SK-N-SH (cell line): ENCODE measurements at regions not wholly inside any gene's neighbourhood (a gene's known extent, or its start where the extent isn't known, plus 50 kb on each side); places are given as distances from the start of the nearest gene placed in this dataset.
A peak's percentile ranks its signal among the peaks of the same experiment; 100 is the strongest.

Experiments used
- CTCF ChIP-seq: fragments of 200-600 bp; sonication (generic); IDR thresholded peaks from 2 replicates; pipeline ENCODE4 v1.6.1; 2017; ENCODE audit warnings: antibody characterized with exemption, mild to moderate bottlenecking, moderate library complexity
- EP300 ChIP-seq, 2 experiments: IDR thresholded peaks; 2 replicates each; pipeline versions ENCODE4 v1.4.0 to v1.6.1; 2012; ENCODE audit warnings: borderline replicate concordance in 1 of 2, low read depth in 1 of 2, low read length in 1 of 2
- EZH2phosphoT487 ChIP-seq: fragments of 200-600 bp; sonication (generic); IDR thresholded peaks from 2 replicates; pipeline ENCODE4 v1.6.1; 2017; ENCODE audit warnings: low read depth, mixed run types, mild to moderate bottlenecking, antibody characterized with exemption, moderate library complexity, borderline replicate concordance
- MAX ChIP-seq: IDR thresholded peaks from 2 replicates; pipeline ENCODE4 v1.4.0; 2012; ENCODE audit warnings: low read depth
- MEF2A ChIP-seq: IDR thresholded peaks from 2 replicates; pipeline ENCODE4 v1.4.0; 2012; ENCODE audit warnings: low read depth, borderline replicate concordance
- MXI1 ChIP-seq: IDR thresholded peaks from 2 replicates; pipeline ENCODE4 v1.6.1; 2012; ENCODE audit warnings: mild to moderate bottlenecking, low read depth, low read length, improper control_type of control experiment
- NRF1 ChIP-seq: IDR thresholded peaks from 2 replicates; pipeline ENCODE4 v1.6.1; 2012; ENCODE audit warnings: low read depth, mild to moderate bottlenecking, low read length
- PBX3 ChIP-seq: IDR thresholded peaks from 2 replicates; pipeline ENCODE4; 2012
- POLR2AphosphoS5 ChIP-seq: IDR thresholded peaks from 2 replicates; pipeline ENCODE4 v1.6.1; 2012; ENCODE audit warnings: low read depth, low read length
- REST ChIP-seq: IDR thresholded peaks from 2 replicates; pipeline ENCODE4 v1.6.1; 2012; ENCODE audit warnings: mild to moderate bottlenecking, low read depth, low read length, moderate library complexity
- SMC3 ChIP-seq: IDR thresholded peaks from 2 replicates; pipeline ENCODE4 v1.6.1; 2012; ENCODE audit warnings: low read depth, low read length, improper control_type of control experiment
- TAF1 ChIP-seq: IDR thresholded peaks from 2 replicates; pipeline ENCODE4 v1.6.1; 2012; ENCODE audit warnings: low read depth, mild to moderate bottlenecking, low read length, moderate library complexity, borderline replicate concordance

GRCh38 chr6:156028335-156029131 is 572.9 kb upstream of the NOX3 start:
- TF ChIP-seq MAX (no peak), PBX3 (no peak), CTCF (no peak), POLR2AphosphoS5 (no peak), NRF1 (no peak), TAF1 (no peak), EZH2phosphoT487 (no peak), MXI1 (peak; percentile 30; the same call in 1 of the 2 replicates), REST (no peak), MEF2A (no peak), EP300 (IDR thresholded peaks at IDR 0.05; ENCODE audit: borderline replicate concordance in 1 of 2, low read depth in 1 of 2, low read length in 1 of 2) (peak in 1 of 2 experiments; percentile 95; a peak in 2 of 4 replicates), SMC3 (no peak)
